Heart right ventricle (tissue), 16 donors: ENCODE measurements at regions not wholly inside any gene's neighbourhood (a gene's known extent, or its start where the extent isn't known, plus 50 kb on each side); places are given as distances from the start of the nearest gene placed in this dataset.

Source experiments
- ATAC-seq, 8 donors: fragments of 200-7000 bp; cut with Tn5 transposase; one replicate each; pipeline ENCODE4 v1.9.1; 2020; ENCODE audit warnings: mild to moderate bottlenecking in 8 of 8, moderate library complexity in 8 of 8, moderate number of reproducible peaks in 1 of 8
- DNase-seq, 2 donors: peaks; one replicate each; pipeline ENCODE4 v3.0.0-alpha.2; 2020
- H3K27ac ChIP-seq, 10 donors: fragments of 200-600 bp; sonication (generic) in 2 of 10; one replicate each; pipeline versions ENCODE4 v1.5.0 to v1.8.0; 2020 to 2022; ENCODE audit warnings: mild to moderate bottlenecking in 3 of 10
- H3K27me3 ChIP-seq, 7 donors: fragments of 200-600 bp; one replicate each; pipeline ENCODE4 v1.8.0; 2021 to 2022; ENCODE audit warnings: mild to moderate bottlenecking in 2 of 7
- H3K36me3 ChIP-seq, 9 donors: fragments of 200-600 bp; sonication (generic) in 1 of 9; one replicate each; pipeline versions ENCODE4 v1.5.0 to v1.8.0; 2020 to 2022; ENCODE audit warnings: mild to moderate bottlenecking in 2 of 9
- H3K4me1 ChIP-seq, 9 donors: fragments of 200-600 bp; sonication (generic) in 1 of 9; one replicate each; pipeline versions ENCODE4 v1.5.0 to v1.8.0; 2020 to 2022; ENCODE audit warnings: mild to moderate bottlenecking in 4 of 9
- H3K4me3 ChIP-seq, 10 donors: fragments of 200-600 bp; sonication (generic) in 2 of 10; one replicate each; pipeline versions ENCODE4 v1.5.0 to v1.8.0; 2020 to 2022; ENCODE audit warnings: mild to moderate bottlenecking in 7 of 10, moderate library complexity in 2 of 10
- H3K9me3 ChIP-seq, 11 donors: fragments of 200-600 bp in 10 of 11; sonication (generic) in 2 of 11; one replicate each; pipeline versions ENCODE4 v1.5.0 to v1.8.0; 2013 to 2022; ENCODE audit warnings: mild to moderate bottlenecking in 2 of 11, control low read depth in 1 of 11, moderate library complexity in 1 of 11
- WGBS, 2 donors: extraction: QIAGEN DNeasy Blood & Tissue Kit; methylation state at CpG; one replicate each; pipeline ENCODE4 v1.1.7; 2013; ENCODE audit warnings: inconsistent platforms in 1 of 2; 5-methylcytosine and 5-hydroxymethylcytosine counted together
- intact Hi-C, 10 donors: fragments of 100-400 bp; cut with DNase I; formaldehyde crosslinking; loops; one replicate each; pipeline versions ENCODE4 v1.11.1 to v1.14.2; 2022
- TF ChIP-seq, protein P1 (sequence below), 9 donors: fragments of 200-600 bp; sonication (generic) in 2 of 9; IDR thresholded peaks; one replicate each; pipeline versions ENCODE4 v1.5.0 to v1.8.0; 2021 to 2022; ENCODE audit warnings: antibody characterized with exemption in 9 of 9, mild to moderate bottlenecking in 5 of 9, moderate library complexity in 1 of 9
- donor health status: Arrhythmogenic right ventricular cardiomyopathy.
- donor health status: ischemic (EF 13 %, LVEDD 7.1; RV severe dilation, severe dysfunction).
- donor health status: healthy with polysubstance abuse.
- donor health status: DM: no; HTN: yes; CAD: no.
- donor health status: DM: no; HTN: no; CAD: no.
- donor health status: ischemic (EF 25% LVEDD 6.9; RV normal size, moderate dysfunction).
- donor health status: ischemic (EF 25% LVEDD 5.7; RV mildly dilated, moderate dysfunction).
- donor health status: healthy.
- donor health status: DM: yes; HTN: yes; CAD: no.
- donor health status: Ischemic cardiomyopathy.
- donor health status: ischemic (EF 35%, LVEDD 5.7; RV mildly dilated, moderate dysfunction).
- donor health status: nonischemic (EF 11% LVEDD 7.7; RV severe dilation, severe dysfunction).
- donor health status: DM: yes; HTN: yes; CAD: no.
- donor health status: PGD.
- donor health status: ischemic (EF 29% LVEDD 5.4; RV normal size, mild dysfunction).
- donor health status: nonischemic (EF 23%, LVEDD 6.1; RV moderate dilation, normal function).

DNA sequence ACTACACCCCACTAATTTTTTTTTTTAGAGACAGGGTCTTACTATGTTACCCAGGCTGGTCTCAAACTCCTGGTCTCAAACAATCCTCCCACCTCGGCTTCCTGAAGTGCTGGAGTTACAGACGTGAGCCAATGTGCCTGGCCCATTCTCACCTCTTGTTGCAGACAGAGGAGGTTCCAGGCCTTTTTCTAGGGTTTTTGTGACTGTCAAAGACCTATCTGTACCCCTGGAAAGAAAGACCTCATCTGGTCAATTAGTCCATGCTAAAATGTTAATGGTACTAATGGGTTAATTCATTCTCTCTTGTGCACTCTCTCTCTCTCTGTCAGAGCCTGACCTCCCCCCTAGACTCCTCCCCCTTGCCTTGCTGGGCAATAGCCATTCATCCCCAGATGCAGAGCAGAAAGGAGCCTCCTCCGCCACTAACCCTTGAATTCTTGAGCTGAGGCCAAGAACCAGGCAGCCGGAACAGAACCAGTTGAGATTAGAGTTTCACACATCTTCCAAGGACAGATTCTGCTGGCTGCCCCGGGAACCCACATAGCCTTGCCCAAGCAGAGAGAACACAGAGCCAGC lies 209.7 kb downstream of the SKIDA1 start:
- DNase-seq (peak; percentile 69 to 89), ATAC-seq (peak; percentile 91 to 97 (median 96))
- WGBS, 2 donors = 11 to 17% methylated on average over 5 of the region's 5 CpGs
- Histone ChIP-seq H3K36me3 (no peaks in the 10 kb centered on the region), H3K27me3 (no peaks in the 10 kb centered on the region), H3K4me3 (no peak overlapping the region), H3K4me1 (peaks cover 21 to 40% (median 32%) of the 10 kb centered on the region in 9 donors), H3K27ac (peak overlapping the region in 9 of 10 donors; percentile 17 to 79 (median 69)), H3K9me3 (no peaks in the 10 kb centered on the region)
- TF ChIP-seq, protein P1, sequence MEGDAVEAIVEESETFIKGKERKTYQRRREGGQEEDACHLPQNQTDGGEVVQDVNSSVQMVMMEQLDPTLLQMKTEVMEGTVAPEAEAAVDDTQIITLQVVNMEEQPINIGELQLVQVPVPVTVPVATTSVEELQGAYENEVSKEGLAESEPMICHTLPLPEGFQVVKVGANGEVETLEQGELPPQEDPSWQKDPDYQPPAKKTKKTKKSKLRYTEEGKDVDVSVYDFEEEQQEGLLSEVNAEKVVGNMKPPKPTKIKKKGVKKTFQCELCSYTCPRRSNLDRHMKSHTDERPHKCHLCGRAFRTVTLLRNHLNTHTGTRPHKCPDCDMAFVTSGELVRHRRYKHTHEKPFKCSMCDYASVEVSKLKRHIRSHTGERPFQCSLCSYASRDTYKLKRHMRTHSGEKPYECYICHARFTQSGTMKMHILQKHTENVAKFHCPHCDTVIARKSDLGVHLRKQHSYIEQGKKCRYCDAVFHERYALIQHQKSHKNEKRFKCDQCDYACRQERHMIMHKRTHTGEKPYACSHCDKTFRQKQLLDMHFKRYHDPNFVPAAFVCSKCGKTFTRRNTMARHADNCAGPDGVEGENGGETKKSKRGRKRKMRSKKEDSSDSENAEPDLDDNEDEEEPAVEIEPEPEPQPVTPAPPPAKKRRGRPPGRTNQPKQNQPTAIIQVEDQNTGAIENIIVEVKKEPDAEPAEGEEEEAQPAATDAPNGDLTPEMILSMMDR (IDR thresholded peaks at IDR 0.05) = no peak
- intact Hi-C loops = loop anchor here in 1 of 10 donors (2.0 kb wide), 1 partner anchor 49 kb away; no protein-coding TSS in a partner anchor

DNA sequence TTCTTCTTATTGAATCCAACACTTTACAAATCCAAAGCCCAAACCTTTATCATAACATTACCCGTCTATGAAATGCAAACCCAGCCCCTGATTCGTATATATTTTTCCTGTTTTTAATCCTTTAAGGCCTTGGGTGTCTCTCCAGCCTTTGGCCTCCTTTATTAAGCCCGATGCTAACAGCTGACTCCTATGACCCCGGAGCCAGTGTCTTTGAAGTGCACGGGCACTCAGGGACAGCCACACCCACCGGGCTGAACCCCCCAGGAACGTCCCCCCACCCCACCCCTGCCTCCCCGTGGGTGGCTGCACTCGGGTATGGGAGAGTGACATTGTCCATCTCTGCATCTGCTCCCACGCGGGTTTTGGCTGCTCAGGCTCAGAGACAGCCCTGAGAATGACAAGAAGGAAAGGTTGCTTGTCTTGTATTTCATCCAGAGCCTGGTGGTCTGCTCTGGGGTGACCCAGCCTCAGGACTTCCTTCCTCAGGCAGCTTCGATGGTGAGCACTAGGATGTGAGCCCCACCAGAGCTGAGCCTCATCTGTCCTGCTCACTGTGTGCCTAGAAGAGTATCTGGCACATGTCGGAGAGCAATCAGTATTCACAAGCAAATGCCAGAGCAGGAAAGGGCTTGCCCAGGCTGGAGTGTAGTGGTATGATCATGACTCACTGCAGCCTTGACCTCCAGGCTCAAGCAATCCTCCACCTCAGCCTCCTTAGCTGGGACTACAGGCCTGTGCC lies 210.4 kb downstream of the SKIDA1 start:
- peaks cover 21 to 40% (median 32%) of the 10 kb centered on the region in 9 donors for H3K4me1 ChIP-seq
- ATAC-seq = peak in 6 of 8 donors; percentile 36 to 85 (median 59)
- H3K4me3 ChIP-seq = no peak overlapping the region
- 20 to 28% methylated on average over 13 of the region's 13 CpGs for WGBS, 2 donors
- H3K27me3 ChIP-seq = no peaks in the 10 kb centered on the region
- intact Hi-C loops = loop anchor here in 1 of 10 donors (2.0 kb wide), 1 partner anchor 50 kb away; no protein-coding TSS in a partner anchor
- TF ChIP-seq, protein P1 (IDR thresholded peaks at IDR 0.05) = no peak
- peak overlapping the region in 9 of 10 donors; percentile 17 to 79 (median 68) for H3K27ac ChIP-seq
- no peaks in the 10 kb centered on the region for H3K9me3 ChIP-seq
- peak in 1 of 2 donors; percentile 16 for DNase-seq
- no peaks in the 10 kb centered on the region for H3K36me3 ChIP-seq

- TF ChIP-seq, protein P1 (IDR thresholded peaks at IDR 0.05) = no peak
- peak in 3 of 8 donors; percentile 20 to 39 (median 35) for ATAC-seq
- no peak overlapping the region for H3K4me3 ChIP-seq
- H3K27ac ChIP-seq = peak overlapping the region in 8 of 10 donors; percentile 11 to 79 (median 62)
- no peaks in the 10 kb centered on the region for H3K27me3 ChIP-seq
- peaks cover 21 to 40% (median 32%) of the 10 kb centered on the region in 9 donors for H3K4me1 ChIP-seq
- intact Hi-C loops = loop anchor here in 1 of 10 donors (2.0 kb wide), 1 partner anchor 51 kb away; no protein-coding TSS in a partner anchor
- no peaks in the 10 kb centered on the region for H3K36me3 ChIP-seq
- WGBS, 2 donors = 21 to 26% methylated on average over 9 of the region's 9 CpGs
- no peaks in the 10 kb centered on the region for H3K9me3 ChIP-seq
- DNase-seq = no peak
Measured at GRCh38 chr10:21314111-21314626, 211.3 kb downstream of the SKIDA1 start.

- H3K4me3 ChIP-seq = no peak overlapping the region
- ATAC-seq = no peak
- H3K9me3 ChIP-seq = no peaks in the 10 kb centered on the region
- 82 to 86% methylated on average over 7 of the region's 7 CpGs for whole genome bisulfite sequencing, 2 donors
- peak overlapping the region in 8 of 10 donors; percentile 11 to 79 (median 62) for H3K27ac ChIP-seq
- no peak for DNase-seq
- no peaks in the 10 kb centered on the region for H3K27me3 ChIP-seq
- H3K36me3 ChIP-seq = no peaks in the 10 kb centered on the region
- intact Hi-C loops = loop anchor here in 1 of 10 donors (2.0 kb wide), 1 partner anchor 51 kb away; no protein-coding TSS in a partner anchor
- TF ChIP-seq, protein P1 (IDR thresholded peaks at IDR 0.05) = no peak
- peaks cover 18 to 37% (median 30%) of the 10 kb centered on the region in 9 donors for H3K4me1 ChIP-seq
Measured at GRCh38 chr10:21313691-21314090, 211.8 kb downstream of the SKIDA1 start.
